ENCODE measurements at regions not wholly inside any gene's neighbourhood (a gene's known extent, or its start where the extent isn't known, plus 50 kb on each side); places are given as distances from the start of the nearest gene placed in this dataset.

GRCh38 chr13:64266024-64266423, 2850.4 kb upstream of the PCDH20 start:
- no peaks in the 10 kb centered on the region for H3K36me3 ChIP-seq (ENCODE audit: control insufficient read depth in 1 of 2, insufficient read depth in 2 of 2, low read length in 2 of 2)
- no peaks in the 10 kb centered on the region for H3K9me2 ChIP-seq (ENCODE audit: insufficient read depth)
- H3K4me3 ChIP-seq (replicated peaks in 1 of 2; ENCODE audit: low read depth in 1 of 2, low read length in 2 of 2): no peak overlapping the region
- no peak for ATAC-seq
- intact Hi-C loops (cut with micrococcal nuclease): no loop called here
- H4K20me1 ChIP-seq (ENCODE audit: insufficient read depth): no peaks in the 10 kb centered on the region
- H3K79me2 ChIP-seq (ENCODE audit: insufficient read depth, low read length): no peaks in the 10 kb centered on the region
- CTCF ChIA-PET: no interaction called here
- H3K9me3 ChIP-seq (ENCODE audit: control insufficient read depth in 1 of 2, insufficient read depth in 1 of 2, low read depth in 1 of 2, low read length in 2 of 2): peaks cover 0 to 6% of the 10 kb centered on the region in 2 experiments; a peak in 1 of 4 replicates
- DNase-seq (ENCODE audit: low read depth, low spot score): no peak
- RAD21 ChIA-PET (ENCODE audit: low non-redundant PET in 1 of 2, low total read pairs in 2 of 2, uncharacterized antibody in 2 of 2, unreplicated experiment in 2 of 2): no interaction called here
- POLR2A ChIA-PET: no interaction called here
- TF ChIP-seq, protein P1, sequence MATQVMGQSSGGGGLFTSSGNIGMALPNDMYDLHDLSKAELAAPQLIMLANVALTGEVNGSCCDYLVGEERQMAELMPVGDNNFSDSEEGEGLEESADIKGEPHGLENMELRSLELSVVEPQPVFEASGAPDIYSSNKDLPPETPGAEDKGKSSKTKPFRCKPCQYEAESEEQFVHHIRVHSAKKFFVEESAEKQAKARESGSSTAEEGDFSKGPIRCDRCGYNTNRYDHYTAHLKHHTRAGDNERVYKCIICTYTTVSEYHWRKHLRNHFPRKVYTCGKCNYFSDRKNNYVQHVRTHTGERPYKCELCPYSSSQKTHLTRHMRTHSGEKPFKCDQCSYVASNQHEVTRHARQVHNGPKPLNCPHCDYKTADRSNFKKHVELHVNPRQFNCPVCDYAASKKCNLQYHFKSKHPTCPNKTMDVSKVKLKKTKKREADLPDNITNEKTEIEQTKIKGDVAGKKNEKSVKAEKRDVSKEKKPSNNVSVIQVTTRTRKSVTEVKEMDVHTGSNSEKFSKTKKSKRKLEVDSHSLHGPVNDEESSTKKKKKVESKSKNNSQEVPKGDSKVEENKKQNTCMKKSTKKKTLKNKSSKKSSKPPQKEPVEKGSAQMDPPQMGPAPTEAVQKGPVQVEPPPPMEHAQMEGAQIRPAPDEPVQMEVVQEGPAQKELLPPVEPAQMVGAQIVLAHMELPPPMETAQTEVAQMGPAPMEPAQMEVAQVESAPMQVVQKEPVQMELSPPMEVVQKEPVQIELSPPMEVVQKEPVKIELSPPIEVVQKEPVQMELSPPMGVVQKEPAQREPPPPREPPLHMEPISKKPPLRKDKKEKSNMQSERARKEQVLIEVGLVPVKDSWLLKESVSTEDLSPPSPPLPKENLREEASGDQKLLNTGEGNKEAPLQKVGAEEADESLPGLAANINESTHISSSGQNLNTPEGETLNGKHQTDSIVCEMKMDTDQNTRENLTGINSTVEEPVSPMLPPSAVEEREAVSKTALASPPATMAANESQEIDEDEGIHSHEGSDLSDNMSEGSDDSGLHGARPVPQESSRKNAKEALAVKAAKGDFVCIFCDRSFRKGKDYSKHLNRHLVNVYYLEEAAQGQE (IDR thresholded peaks at IDR 0.05; ENCODE audit: low read depth): no peak
- TF ChIP-seq YY1 (IDR thresholded peaks at IDR 0.05; ENCODE audit: extremely low read depth, insufficient replicate concordance, low read depth, low read length) (no peak), CTCF (IDR thresholded peaks at IDR 0.05 in 2 of 3, conservative IDR thresholded peaks at IDR 0.05 in 1 of 3; ENCODE audit: borderline replicate concordance in 1 of 3, insufficient read depth in 1 of 3, low read depth in 2 of 3, low read length in 2 of 3) (no peak), FOSL1 (IDR thresholded peaks at IDR 0.05; ENCODE audit: low read depth) (no peak), SIN3A (IDR thresholded peaks at IDR 0.05; ENCODE audit: low read depth) (no peak), JUND (IDR thresholded peaks at IDR 0.05) (no peak), POLR2AphosphoS5 (IDR thresholded peaks at IDR 0.05; ENCODE audit: low read depth, low read length) (no peak)
- H3K27ac ChIP-seq (ENCODE audit: low read depth, low read length): no peak overlapping the region
- H3K4me2 ChIP-seq (ENCODE audit: low read length): no peak overlapping the region
- H3K27me3 ChIP-seq (ENCODE audit: insufficient read depth, low read length): no peaks in the 10 kb centered on the region
- no TSS peak for BruUV-seq (replicated peaks)
- H2AFZ ChIP-seq (ENCODE audit: low read depth, low read length, poor library complexity, severe bottlenecking): no peak overlapping the region
- H3K9ac ChIP-seq (ENCODE audit: low read length): no peak overlapping the region
- H3K4me1 ChIP-seq (ENCODE audit: control insufficient read depth in 1 of 2, insufficient read depth in 2 of 2, low read length in 2 of 2): no peaks in the 10 kb centered on the region

All from HCT116 (cell line).